Neural progenitor cell (in vitro differentiated cells): ENCODE measurements at regions not wholly inside any gene's neighbourhood (a gene's known extent, or its start where the extent isn't known, plus 50 kb on each side); places are given as distances from the start of the nearest gene placed in this dataset.

Experiments used
- CTCF ChIP-seq: fragments of 200-600 bp; sonication (generic); IDR thresholded peaks from 2 replicates; pipeline ENCODE4 v1.5.1; 2017; ENCODE audit warnings: antibody characterized with exemption, mild to moderate bottlenecking
- EZH2 ChIP-seq: fragments of 200-600 bp; sonication (generic); IDR thresholded peaks from 2 replicates; pipeline ENCODE4 v1.6.1; 2017; ENCODE audit warnings: antibody characterized with exemption, mild to moderate bottlenecking, moderate library complexity
- EZH2phosphoT487 ChIP-seq: fragments of 200-600 bp; sonication (generic); IDR thresholded peaks from 2 replicates; pipeline ENCODE4 v1.6.1; 2017; ENCODE audit warnings: antibody characterized with exemption

- TF ChIP-seq CTCF (no peak), EZH2 (no peak), EZH2phosphoT487 (no peak)
Measured at GRCh38 chr10:93245779-93246178, 172.1 kb downstream of the CYP26A1 start.
